Testis (tissue), 2 donors: ENCODE measurements at regions not wholly inside any gene's neighbourhood (a gene's known extent, or its start where the extent isn't known, plus 50 kb on each side); places are given as distances from the start of the nearest gene placed in this dataset.

ENCODE experiments used
- DNase-seq: peaks from one replicate; pipeline ENCODE4 v3.0.0-alpha.2; 2019
- H3K27ac ChIP-seq, 2 donors: fragments of 200-600 bp; sonication (generic); one replicate each; pipeline ENCODE4 v1.5.1; 2019
- H3K27me3 ChIP-seq: fragments of 200-600 bp; sonication (generic); one replicate; pipeline ENCODE4 v1.5.1; 2019
- H3K36me3 ChIP-seq: fragments of 200-600 bp; sonication (generic); one replicate; pipeline ENCODE4 v1.5.1; 2017; ENCODE audit warnings: low read depth; ENCODE audit errors: missing control alignments
- H3K4me1 ChIP-seq: fragments of 200-600 bp; sonication (generic); one replicate; pipeline ENCODE4 v1.5.1; 2019
- H3K4me3 ChIP-seq, 2 donors: fragments of 200-600 bp; sonication (generic); one replicate each; pipeline ENCODE4 v1.5.1; 2017 to 2019
- H3K9me3 ChIP-seq: fragments of 200-600 bp; sonication (generic); one replicate; pipeline ENCODE4 v1.5.1; 2017
- POLR2A ChIP-seq: fragments of 450-650 bp; IDR thresholded peaks from one replicate; pipeline ENCODE4 v1.6.1; 2017; ENCODE audit warnings: antibody characterized with exemption, mild to moderate bottlenecking, moderate library complexity
- WGBS, 2 donors: methylation state at CpG; one replicate each; pipeline ENCODE4 v1.1.5; 2018; 5-methylcytosine and 5-hydroxymethylcytosine counted together
- intact Hi-C: fragments of 100-400 bp; cut with DNase I; formaldehyde crosslinking; loops from one replicate; pipeline ENCODE4 v1.15.1; 2023; ENCODE audit warnings: low total_unique reads
- TF ChIP-seq, protein P1 (sequence below), 3 experiments: fragments of 450-650 bp in 2 of 3; fragments of 200-600 bp in 1 of 3; sonication (generic) in 1 of 3; IDR thresholded peaks; one replicate each; pipeline ENCODE4 v1.5.1; 2016 to 2019; ENCODE audit warnings: antibody characterized with exemption in 3 of 3, mild to moderate bottlenecking in 2 of 3, moderate library complexity in 1 of 3

GRCh38 chr7:131633342-131633843, 77.0 kb upstream of the PODXL start:
- Histone ChIP-seq H3K4me1 (peaks cover 9% of the 10 kb centered on the region), H3K27me3 (no peaks in the 10 kb centered on the region), H3K36me3 (no peaks in the 10 kb centered on the region), H3K27ac (no peak overlapping the region), H3K4me3 (no peak overlapping the region), H3K9me3 (no peaks in the 10 kb centered on the region)
- no peak for DNase-seq
- TF ChIP-seq, protein P1, sequence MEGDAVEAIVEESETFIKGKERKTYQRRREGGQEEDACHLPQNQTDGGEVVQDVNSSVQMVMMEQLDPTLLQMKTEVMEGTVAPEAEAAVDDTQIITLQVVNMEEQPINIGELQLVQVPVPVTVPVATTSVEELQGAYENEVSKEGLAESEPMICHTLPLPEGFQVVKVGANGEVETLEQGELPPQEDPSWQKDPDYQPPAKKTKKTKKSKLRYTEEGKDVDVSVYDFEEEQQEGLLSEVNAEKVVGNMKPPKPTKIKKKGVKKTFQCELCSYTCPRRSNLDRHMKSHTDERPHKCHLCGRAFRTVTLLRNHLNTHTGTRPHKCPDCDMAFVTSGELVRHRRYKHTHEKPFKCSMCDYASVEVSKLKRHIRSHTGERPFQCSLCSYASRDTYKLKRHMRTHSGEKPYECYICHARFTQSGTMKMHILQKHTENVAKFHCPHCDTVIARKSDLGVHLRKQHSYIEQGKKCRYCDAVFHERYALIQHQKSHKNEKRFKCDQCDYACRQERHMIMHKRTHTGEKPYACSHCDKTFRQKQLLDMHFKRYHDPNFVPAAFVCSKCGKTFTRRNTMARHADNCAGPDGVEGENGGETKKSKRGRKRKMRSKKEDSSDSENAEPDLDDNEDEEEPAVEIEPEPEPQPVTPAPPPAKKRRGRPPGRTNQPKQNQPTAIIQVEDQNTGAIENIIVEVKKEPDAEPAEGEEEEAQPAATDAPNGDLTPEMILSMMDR (IDR thresholded peaks at IDR 0.05): no peak
- TF ChIP-seq POLR2A: no peak
- intact Hi-C loops: no loop called here
- WGBS, 2 donors: 52 to 61% methylated on average over 7 of the region's 7 CpGs

DNA sequence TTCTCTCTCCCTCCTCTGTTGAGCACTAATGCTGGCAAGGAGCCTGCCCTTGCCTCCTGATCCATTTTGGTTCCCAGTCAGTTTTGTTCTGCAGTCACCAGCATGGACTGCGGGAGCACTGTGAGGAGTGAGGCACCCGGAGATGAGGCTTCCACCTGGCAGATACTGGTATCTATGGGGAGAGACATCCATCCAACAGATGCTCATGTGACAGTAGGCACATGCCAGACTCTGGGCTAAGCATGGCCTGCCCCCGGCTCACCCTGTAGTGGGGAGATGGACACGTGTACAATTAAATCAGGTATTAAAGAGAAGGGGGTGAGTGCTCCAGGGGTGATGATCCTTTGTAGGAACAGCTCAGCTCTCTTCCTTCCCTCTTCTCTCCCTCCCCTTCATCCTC, 74.0 kb upstream of the PODXL start:
- intact Hi-C loops: no loop called here
- TF ChIP-seq, protein P1 (IDR thresholded peaks at IDR 0.05): no peak
- no peak for TF ChIP-seq POLR2A
- Histone ChIP-seq H3K27ac (no peak overlapping the region), H3K36me3 (no peaks in the 10 kb centered on the region), H3K4me1 (peaks cover 12% of the 10 kb centered on the region), H3K9me3 (no peaks in the 10 kb centered on the region), H3K4me3 (no peak overlapping the region), H3K27me3 (no peaks in the 10 kb centered on the region)
- 78 to 90% methylated on average over 4 of the region's 4 CpGs for WGBS, 2 donors
- no peak for DNase-seq

DNA sequence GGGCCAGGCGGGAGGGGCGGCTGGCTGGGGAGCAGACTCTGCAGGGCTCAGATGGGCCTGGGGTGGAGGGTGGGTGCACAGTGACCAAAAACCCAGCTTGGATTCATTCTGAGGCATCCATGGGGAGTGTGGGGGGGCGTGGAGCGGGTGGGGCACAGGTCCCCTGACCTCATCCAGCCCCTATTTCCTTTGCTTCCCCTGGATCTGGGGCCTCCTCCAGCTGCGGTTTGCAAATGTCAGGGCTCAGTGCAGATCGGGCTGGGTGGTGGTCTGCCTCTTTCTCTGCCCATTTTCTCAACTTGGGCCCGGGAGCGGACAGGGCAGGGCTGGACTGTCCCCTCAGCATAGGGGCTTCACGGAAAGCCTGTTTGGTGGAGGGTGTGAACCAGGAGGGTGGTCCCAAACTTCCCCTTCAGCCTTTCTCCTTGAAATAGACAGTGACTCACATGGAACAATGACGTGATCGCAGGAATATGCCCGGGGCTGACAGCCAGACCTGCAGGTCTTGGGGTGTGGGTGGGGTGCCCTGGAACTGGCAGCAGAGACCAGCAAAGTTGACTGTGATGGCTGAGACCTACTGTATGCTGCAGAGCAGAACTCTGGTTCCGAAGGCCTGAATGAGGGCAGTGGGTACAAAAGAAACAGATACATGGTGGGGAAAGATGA, 72.9 kb upstream of the PODXL start:
- no peaks in the 10 kb centered on the region for H3K27me3 ChIP-seq
- no peak for TF ChIP-seq POLR2A
- TF ChIP-seq, protein P1 (IDR thresholded peaks at IDR 0.05): no peak
- intact Hi-C loops: no loop called here
- H3K27ac ChIP-seq: no peak overlapping the region
- H3K36me3 ChIP-seq: no peaks in the 10 kb centered on the region
- H3K9me3 ChIP-seq: no peaks in the 10 kb centered on the region
- no peak for DNase-seq
- 90 to 91% methylated on average over 5 to 13 of the region's 13 CpGs for WGBS, 2 donors
- H3K4me3 ChIP-seq: no peak overlapping the region
- H3K4me1 ChIP-seq: peaks cover 12% of the 10 kb centered on the region

- 65 to 70% methylated on average over 8 of the region's 8 CpGs for WGBS, 2 donors
- no peak for DNase-seq
- Histone ChIP-seq H3K27me3 (no peaks in the 10 kb centered on the region), H3K27ac (no peak overlapping the region), H3K4me1 (peaks cover 8% of the 10 kb centered on the region), H3K9me3 (no peaks in the 10 kb centered on the region), H3K36me3 (no peaks in the 10 kb centered on the region), H3K4me3 (no peak overlapping the region)
- intact Hi-C loops: no loop called here
- TF ChIP-seq POLR2A: no peak
- TF ChIP-seq, protein P1 (IDR thresholded peaks at IDR 0.05): no peak
Measured at GRCh38 chr7:131628634-131629033, 72.2 kb upstream of the PODXL start.

DNA sequence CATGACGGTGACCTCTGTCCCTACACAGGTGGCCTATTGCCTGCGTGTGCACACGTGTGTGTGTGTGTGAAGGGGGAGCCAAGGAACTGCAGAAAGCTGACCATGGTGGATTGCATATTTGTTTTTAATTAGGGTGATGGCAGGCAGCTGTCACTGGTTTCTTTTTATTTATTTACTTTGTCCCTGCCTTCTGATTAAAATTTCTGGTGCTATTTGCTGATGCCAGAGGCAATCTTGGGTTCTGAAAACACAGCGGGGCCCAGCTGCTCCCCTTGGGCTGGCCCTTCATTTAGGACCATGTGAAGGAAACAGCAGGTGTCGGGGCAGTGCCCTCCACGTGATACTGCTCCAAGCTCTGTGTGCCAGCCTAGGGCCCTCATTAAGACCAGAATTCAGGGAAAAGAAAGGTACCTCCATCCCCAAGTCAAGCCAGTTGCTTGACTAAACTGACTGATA, 71.3 kb upstream of the PODXL start:
- H3K36me3 ChIP-seq: no peaks in the 10 kb centered on the region
- H3K27ac ChIP-seq: no peak overlapping the region
- intact Hi-C loops: no loop called here
- H3K27me3 ChIP-seq: no peaks in the 10 kb centered on the region
- TF ChIP-seq POLR2A: no peak
- TF ChIP-seq, protein P1 (IDR thresholded peaks at IDR 0.05): no peak
- H3K4me1 ChIP-seq: peaks cover 8% of the 10 kb centered on the region
- H3K4me3 ChIP-seq: no peak overlapping the region
- no peak for DNase-seq
- 76 to 80% methylated on average over 4 to 6 of the region's 6 CpGs for WGBS, 2 donors
- no peaks in the 10 kb centered on the region for H3K9me3 ChIP-seq
